GM21447 (cell line): ENCODE measurements at regions not wholly inside any gene's neighbourhood (a gene's known extent, or its start where the extent isn't known, plus 50 kb on each side); places are given as distances from the start of the nearest gene placed in this dataset.
"Not testable (repeated sequence)": the region's sequence is repeated elsewhere in the genome, so short reads cannot be mapped to it uniquely, and the experiment has no call there.

ENCODE experiments used
- ATAC-seq: cut with Tn5 transposase; IDR thresholded peaks from one replicate; pipeline ENCODE4 v1.9.1; 2021; ENCODE audit not compliant: unreplicated experiment

DNA sequence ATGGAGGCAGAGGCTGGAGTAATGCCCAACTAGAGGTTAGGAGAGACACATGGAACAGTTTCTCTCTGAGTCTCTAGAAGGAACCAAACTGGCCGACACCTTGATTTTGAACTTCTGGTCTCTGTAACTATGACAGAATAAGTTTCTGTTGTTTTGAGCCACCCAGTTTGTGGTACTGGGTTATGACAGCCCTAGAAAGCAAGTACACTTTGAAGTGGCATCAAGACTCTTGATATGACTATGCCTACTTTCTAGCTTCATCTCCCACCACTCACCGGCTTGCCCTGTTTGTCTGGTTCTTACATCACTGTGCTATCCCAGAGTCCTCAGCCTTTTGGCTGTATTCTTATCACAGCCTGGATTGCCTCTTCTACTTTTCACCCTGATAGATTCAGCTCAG is 230.3 kb upstream of the USP24 start:
- ATAC-seq, result no peak

DNA sequence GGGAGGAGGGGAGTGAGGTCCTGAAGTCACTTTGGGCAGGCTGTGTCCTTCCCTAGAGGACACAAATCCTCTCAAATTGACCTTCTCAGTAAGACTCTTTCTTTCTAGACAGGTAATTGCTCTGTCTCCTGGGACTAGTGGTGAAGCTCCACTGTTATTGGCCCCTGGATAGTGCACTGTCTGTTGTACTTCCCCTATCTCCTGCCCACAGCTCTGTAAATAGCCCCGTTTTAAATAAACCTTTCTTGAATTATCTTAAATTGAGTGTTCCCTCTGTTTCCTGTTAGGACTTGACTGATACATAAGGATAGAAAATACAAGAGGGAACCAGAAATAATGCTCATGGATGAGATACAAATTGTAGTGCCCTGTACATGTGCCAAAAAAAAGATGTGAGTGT is 229.5 kb upstream of the USP24 start:
- no peak for ATAC-seq

DNA sequence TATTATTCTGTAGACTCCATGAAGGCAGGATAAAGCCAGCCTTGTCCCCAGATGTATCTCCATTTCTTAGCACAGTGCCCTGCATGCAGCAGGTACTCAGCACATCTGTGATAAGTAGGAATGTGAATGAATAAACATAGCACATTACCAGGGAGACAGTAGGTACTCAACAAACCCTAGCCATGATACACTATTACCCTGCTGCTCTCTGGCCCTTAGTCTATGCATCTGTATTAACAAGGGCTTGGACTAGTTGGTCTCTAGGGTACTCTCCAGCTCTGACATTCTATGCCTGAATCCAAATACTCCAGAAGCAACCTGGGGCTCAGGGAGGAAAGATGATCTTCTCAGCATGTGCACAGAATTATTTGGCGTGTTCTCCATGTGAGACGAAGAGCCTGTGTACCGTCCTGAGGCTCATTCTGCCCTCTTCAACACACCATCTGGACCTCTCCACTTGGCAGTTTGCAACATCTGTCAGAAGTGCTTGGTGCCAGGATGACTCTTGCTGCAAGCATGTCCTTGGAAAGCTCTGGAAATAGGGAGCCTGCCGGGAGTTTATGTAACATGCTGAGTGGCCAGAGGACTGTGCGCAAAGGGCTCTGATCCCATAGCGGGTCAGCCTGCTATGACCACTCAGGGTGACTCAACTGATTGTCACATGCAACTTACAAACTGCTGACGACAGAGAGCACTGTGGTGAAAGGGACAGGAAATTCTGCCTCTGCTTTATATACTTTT is 228.2 kb upstream of the USP24 start:
- ATAC-seq, result no peak

DNA sequence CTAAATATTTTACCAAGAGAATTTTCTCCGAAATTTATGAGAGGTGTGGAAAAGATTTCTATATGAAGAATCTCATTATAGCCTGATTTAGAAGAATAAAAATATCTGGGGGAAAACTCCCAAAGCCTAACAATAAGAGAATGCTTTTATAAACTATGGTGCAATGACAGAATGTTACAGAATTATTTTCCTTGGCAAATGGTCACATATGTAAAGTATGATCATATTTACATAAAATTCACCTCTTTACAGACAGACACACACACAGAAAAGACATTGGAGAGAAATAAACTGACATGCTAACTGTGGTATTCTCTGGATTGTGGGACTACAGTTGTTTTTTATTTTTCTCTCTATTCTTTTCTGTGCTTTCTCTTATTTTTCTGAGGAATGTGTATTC is 226.3 kb upstream of the USP24 start:
- ATAC-seq, result no peak

DNA sequence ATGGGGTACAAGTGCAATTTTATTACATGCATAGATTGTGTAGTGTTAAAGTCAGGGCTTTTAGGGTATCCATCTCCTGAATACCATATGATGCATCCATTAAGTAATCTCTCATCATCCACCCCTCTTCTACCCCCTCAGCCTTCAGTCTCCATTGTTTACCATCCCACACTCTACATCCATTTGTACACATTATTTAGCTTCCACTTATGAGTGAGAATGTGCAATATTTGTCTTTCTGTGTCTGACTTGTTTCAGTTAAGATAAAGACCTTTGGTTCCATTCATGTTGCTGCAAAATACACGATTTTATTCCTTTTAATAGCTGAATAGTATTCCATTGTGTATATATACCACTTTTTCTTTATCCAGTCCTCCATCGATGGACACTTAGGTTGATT is 222.5 kb upstream of the USP24 start:
- no peak for ATAC-seq

DNA sequence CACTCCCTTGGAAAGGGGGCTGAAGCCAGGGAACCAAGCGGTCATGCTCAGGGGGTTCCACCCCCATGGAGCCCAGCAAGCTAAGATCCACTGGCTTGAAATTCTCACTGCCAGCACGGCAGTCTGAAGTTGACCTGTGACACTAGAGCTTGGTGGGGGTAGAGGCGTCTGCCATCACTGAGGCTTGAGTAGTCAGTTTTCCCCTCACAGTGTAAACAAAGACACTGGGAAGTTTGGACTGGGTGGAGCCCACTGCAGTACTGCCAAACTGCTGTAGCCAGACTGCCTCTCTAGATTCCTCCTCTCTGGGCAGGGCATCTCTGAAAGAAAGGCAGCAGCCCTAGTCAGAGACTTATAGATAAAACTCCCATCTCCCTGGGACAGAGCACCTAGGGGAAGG is 215.6 kb upstream of the USP24 start:
- not testable (repeated sequence) for ATAC-seq

DNA sequence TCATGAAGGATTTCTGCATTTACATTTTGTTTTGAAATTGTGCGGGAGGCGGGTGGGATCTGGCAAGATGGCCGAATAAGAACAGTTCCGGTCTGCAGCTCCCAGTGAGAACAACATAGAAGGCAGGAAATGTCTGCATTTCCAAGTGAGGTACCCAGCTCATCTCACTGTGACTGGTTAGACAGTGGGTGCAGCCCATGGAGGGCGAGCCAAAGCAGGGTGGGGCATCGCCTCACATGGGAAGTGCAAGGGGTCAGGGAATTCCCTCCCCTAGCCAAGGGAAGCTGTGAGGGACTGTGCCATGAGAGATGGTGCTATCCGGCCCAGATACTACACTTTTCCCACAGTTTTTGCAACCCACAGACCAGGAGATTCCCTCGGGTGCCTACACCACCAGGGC is 215.0 kb upstream of the USP24 start:
- ATAC-seq, result not testable (repeated sequence)

DNA sequence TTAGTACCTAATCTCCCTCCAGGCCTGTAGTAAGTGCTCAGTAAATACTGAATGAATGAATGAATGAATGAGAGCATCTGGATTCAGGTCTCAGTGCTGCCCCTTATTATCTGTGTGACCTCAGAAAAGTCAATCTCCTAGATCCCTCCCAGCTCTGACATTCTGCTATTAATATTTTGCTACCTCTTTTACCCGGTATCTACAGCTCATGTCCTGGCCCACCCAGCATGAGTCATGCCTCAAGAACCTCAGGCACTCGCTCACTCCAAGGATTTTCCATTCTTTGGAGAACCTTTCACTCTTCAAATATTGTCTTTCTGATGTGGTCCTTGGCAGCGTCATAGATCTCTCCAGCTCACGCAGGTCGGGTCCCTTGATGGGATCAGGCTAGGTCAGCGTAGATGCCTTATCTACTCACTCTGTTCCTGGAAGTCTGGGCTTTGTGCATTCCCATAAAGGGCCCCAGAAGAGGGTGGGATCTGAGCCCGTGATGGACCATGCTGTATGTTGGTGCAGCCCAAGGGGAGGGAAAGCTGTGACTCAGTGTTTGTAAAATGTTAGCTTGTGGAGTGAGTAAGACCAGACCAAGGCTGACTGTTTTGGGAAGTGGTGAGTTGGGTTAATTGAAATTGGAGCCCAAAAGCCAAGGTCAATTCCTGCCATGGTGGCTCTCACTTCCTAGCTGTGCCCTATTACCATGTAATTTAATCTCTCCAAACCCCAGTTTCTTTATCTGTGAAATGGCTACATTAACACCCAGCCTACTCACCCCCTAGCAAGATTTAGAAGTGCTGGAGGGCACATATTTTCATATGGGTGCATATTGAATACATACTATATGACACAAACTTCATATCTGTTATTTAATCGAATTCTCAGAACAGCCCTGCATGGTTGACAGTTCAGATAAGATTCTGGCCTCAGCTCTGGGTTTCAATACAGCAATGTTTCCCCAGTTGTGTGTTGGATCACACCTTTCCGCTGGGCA is 214.1 kb upstream of the USP24 start:
- no peak for ATAC-seq

DNA sequence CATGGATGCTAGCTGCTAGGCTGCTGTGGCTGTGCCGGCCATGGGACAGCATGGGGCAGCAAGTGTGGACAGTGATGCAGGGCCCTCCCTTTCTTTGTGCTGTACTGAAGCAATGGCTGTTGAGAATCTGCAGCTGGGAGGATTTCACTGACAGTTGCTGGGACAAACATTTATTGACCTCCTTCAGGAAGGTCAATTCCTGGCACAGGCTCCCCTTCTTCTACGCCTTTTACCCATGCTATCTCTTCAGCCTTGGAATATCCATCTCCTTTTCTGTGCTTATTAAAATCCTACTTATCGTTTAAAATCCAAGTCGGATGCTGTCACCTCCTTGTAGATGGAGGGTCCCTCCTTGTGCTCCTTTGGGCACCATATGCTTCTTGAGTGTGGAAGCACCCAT is 213.1 kb upstream of the USP24 start:
- ATAC-seq, result no peak

DNA sequence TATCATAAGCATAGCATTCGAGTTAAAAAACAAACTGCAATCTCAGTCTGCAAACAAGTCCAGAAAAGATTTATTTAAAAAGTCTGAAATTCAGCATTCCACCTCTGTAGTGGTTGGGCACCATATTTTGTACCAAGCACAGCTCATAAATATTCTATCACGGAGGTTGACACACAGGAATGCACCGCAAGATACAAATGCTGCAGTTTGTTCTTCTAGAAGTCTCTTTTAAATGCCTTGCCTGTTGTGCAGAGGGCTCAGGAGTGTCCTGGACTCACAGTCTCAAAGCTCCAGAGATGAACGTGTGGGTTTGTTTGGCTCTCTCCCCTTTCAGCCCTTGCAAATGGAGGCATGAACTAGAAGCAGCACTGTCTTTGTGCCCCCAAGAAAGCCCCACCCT is 212.4 kb upstream of the USP24 start:
- ATAC-seq, result no peak

DNA sequence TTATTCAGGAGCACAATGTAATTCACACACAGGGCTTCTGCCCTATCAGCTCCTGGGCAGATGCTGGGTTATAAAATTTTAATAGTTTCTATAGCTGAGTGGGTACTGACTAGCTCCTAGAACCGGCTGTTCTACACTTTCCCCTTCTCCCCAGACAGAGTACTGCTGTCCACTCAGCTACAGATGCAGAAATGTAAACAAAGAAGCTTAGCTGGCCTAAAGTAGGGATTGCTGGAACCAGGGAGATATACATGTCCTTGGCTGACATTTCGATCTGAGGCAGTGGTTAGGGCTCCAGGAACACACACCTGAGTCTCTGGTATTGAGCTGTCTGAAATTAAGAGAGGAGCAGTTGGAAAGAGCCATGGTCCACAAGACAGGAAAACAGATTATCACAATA is 211.5 kb upstream of the USP24 start:
- no peak for ATAC-seq

DNA sequence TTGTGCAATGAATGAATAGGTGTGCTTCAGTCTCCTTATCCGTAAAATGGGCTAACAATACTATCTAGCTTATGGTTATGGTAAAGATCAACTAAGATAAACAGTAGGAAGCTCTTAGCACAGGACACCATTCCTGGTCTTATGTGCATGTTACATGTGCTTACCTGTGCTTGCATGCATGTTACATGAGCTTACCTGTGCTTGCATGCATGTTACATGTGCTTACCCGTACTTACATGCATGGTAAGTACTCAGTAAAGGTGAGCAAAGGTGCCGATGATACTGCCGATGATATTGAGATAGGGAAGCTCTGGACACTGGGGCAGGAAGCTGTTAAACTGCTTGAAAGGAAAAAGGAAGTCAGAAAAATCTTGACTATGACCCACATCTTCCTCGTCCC is 211.0 kb upstream of the USP24 start:
- ATAC-seq, result no peak

DNA sequence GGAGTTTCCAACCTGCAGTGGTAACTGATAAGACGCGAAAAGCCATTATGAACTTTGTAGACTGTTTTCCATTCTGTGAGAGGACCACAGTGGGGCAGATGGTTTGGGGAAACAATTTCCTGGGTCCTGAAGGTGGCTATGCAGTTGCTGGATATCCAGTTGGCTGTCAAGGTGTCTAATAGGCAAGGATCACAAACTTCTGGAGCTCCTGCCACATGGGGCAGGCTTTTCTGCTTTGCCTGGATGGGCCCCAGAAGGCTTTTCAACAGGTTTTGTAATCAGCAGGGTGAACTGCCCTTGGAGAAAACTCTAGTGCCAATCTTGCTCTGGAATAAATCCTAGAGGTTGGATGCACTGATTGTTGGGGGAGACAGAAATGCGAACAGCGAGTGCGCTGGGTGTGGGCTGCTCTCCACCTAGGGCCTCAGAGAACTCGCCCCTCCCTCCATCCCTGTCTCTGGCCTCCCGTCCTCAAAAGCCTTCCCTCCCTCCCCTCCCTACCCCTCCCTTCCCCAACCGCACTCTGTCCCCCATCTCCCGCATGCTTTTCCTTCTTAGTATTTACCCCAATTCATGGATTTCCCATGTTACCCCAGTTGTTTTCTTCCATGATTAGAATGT is 210.3 kb upstream of the USP24 start:
- no peak for ATAC-seq

DNA sequence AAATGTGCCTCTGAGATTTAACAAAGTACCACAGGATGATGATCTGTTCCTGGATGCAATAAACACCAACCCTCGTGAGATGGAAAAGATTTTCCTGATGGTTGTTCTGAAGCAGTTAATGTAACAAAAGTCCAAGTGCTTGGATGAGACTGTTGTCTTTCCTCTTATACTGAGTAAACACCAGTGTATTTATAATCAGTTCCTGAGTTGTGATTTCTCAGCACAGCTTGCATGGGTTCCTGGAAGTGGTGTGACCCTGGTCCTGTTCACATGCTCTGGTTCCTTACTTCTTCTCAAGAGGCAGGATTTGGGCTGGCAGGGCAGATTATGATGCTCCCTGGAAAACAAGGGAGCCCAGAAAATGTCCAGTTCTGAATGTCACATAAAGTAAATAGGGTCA is 208.2 kb upstream of the USP24 start:
- no peak for ATAC-seq

DNA sequence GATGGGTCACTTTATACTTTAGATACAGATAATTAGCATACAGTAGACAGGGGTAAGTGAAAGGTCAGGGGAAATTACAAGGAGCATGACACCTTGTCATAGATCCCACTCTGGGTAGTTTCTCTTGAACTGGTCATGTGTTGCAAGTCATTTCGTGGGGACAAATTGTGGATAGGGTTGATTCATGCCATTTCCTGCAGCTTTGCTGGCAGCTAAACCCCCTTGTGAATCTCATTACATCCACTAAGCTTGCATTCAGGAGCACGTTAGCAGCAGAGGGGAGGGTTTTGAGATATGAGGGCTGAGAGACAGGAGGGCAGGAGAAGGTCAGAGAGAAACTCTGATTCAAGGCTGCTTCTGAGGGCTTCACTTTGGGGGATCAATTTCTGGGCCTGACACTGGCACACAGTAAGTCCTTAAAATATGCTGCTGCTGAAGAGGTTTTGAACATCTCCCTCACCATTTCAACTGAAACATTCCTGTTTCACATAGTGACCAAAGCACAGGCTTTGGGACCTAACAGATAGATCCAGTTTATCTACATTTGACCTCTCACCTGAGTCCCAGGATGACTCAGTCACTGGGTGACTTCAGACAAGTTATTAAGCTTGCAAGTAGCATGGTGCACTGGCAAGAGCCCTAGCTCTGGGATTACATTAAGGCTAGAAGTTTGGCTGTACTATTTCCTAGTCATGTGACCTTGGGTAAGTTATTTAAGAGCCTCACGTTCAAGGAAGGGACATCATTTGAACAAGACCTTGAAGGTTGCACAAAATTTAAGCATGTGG is 206.0 kb upstream of the USP24 start:
- no peak for ATAC-seq

DNA sequence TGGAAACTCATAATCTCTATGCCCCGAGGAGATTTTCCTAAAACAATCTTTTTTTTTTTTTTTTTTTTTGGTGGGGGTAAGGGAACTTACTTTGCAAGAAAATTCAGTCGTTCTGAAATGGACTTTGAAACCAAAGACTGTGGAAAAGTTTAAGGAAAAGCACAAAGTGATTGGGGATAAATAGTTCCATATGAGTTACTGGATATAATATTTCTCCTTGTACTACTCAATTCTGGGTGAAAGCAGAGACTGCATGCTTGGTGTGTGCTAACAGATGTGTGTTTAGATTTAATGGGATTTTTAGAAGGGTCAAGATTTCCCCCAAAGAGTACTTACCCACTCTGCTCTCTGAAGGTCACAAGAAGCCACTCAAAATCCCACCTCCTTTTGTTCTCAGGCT is 204.9 kb upstream of the USP24 start:
- no peak for ATAC-seq

DNA sequence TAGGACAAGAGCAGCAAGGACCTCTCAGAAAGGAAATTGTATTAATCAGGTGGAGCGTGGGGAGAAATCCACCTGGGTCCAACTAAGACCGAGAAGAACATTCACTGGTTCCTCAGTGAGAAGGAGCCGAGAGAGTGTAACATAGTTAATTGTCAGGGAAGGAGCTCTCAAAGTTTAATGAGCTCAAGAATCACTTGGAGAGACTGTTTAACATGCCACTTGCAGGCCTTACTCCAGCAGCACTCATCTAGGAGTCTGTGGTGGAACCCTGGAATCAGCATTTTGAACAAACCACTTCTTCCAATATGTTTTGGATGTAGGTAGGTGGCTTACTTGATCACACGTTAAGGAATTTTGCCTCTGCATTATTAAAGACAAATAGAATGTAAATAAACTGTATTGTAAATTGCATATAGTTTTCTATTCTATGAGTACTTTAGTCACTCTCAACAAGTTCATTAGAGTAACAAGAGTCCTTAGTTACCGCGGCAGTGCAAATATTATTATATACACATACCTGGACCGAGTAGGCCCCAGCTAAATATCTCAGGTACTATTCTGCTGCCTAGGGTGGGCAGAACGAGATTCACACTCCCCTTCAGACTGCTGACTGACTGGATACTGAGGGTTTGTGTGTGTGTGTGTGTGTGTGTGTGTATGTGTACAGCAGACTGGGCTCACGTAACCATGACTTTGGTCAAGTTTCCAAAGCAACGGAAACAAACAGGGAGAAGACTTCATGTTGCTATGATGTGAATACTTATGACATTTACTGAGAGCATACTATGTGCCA is 203.2 kb upstream of the USP24 start:
- ATAC-seq, result no peak

DNA sequence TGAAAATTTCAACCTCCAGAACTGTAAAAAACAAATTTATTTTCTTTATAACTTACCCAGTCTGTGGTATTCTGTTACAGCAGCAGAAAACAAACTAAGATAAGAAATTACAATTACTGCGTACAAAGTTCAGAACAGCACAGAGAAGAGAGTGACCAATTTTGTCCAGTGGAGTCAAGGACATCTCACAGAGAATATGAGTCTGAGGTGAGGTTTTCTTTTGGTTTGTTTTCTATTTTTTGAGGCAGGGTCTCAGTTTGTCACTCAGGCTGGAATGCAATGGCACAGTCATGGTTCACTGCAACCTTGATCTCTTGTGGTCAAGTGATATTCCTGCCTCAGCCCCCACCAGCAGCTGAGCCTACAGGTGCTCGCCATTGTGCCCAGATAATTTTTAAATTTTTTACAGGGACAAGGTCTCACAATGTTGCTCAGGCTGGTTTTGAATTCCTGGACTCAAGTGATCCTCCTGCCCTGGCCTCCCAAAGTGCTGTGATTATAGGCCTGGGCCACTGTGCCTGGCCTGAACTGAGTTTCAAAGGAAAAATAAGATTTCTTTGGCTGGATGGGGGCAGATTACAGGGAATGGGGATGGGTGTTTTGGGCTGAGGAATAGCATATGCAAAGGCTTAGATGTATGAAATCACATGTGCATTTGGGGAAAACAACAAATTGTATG is 201.1 kb upstream of the USP24 start:
- ATAC-seq, result no peak

DNA sequence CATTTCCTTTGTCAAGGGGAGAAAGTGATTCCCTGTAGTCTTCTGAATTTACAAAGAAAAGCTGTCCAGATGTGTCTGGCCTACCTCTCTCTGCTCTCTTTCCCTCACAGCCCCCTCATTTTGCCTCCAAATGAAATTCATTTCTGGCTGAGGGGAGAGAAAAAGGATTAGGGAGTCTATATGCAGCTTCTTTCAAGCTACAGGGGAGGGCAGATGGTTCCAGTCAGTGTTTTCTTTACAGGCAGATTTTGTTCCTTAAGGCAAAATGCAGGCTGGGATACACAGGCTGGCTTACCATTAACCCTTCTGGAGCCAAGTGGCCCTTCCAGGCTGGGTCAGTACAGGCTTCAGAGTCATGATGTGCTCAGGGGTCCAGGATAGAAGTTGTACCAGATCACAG is 198.1 kb upstream of the USP24 start:
- no peak for ATAC-seq

DNA sequence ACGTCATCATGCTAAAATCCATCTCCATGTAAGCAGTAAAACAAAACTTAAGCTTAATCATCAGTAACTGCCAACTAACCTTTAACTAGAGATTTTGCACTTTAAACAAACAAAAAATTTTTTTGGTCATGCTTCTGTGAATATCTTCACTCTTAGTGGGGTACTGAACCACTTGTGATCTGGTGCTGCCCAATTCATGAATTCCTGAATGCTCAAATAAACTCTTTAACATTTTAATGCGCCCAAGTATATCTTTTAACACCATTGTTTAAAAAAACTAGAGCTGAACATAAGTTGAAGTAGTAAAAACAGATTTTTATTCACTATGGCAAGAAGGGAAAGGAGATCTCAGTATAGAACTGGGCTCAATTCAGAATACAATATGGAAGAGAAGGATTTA is 196.9 kb upstream of the USP24 start:
- no peak for ATAC-seq
